GM19193 (cell line): ENCODE measurements at regions not wholly inside any gene's neighbourhood (a gene's known extent, or its start where the extent isn't known, plus 50 kb on each side); places are given as distances from the start of the nearest gene placed in this dataset.

ENCODE experiments used
- POLR2A ChIP-seq: IDR thresholded peaks from 4 replicates; pipeline ENCODE4 v1.6.1; 2011; ENCODE audit not compliant: insufficient read depth, insufficient read length; ENCODE audit errors: extremely low read depth

DNA sequence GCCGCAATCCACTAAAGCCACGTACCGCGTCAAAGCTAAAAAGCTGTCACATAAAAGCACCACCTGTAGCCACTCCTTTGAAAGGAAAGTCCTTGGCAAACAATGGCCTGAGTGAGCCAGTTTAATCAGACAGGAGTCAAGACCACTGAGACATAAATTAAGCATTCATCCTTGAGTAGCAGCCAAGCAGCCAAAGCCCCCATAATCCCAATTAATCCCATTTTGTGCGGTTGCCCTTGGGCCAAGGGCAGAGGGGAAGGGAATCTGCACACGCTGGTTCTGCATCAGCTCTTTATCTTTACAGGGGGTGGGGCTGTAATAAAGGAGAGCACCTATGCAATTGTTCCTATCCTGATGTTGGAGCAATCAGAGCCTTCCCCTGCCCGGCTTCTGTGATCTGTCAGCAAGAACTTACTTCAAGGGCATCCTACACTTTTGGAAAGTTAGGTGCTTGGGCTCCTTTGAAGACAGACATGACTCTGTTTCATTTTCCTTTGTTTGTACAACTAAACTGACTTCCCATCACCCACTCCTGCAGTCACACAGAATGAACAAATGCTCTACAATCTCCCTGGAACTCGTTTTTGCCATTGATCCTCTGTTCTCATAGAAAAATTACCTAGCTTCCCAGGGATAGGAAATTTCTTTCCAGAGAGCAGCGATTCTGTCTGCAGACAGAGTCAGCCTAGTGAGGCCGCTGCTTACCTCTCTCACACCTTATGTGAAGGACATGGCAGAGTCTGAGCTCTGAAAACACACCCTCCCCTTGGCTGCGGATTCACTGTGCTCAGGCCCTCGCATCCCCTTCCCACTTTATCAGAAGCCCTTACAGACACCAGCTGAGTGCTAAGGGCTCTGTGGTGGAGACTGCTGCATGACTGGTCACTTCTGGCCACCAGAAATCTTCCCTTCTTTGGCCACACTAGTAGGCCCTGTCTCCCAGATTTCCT is 116.2 kb upstream of the TBCA start:
- no peak for TF ChIP-seq POLR2A

DNA sequence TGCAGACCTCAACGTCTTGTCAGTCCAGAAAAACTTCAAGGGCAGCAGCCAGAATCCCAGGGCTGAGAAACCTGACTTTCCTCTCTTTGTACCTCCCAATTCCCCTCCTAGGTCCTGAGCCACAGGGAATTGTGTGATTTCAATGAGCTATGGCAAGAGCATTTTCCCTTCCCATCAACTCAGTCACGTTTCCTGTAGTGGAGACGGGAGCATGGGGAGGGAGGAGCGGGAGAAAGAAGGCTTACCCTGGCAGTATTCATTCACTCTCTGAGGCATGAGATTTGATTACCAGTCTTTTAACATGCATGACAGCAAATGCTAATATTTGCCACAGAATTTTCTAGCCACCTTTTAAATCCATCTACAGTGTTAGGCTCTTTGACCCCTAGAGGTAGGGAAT is 109.4 kb upstream of the TBCA start:
- TF ChIP-seq POLR2A = no peak

DNA sequence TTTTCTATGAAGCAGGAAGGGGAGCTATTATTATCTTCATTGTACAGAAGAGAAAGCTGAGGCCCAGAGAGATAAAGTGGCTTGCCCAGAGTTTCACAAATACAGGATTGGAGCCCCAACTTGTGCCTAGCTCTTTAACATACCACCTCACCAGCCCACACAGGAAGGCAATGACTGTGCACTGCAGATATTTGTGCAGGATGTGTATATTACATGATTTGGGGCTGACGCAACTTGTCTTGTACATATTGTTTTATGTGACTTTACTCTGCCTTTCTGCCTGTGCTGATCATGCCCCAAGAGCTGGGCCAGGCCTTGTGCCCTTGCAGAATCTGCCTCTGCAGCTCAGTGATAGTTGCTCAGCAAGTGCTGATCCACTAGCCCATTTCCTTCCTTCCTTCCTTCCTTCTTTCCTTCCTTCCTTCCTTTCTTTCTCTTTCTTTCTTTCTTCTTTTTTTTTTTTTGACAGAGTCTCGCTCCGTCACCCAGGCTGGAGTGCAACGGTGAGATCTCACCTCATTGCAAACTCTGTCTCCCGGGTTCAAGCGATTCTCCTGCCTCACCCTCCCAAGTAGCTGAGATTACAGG is 106.6 kb upstream of the TBCA start:
- no peak for TF ChIP-seq POLR2A

DNA sequence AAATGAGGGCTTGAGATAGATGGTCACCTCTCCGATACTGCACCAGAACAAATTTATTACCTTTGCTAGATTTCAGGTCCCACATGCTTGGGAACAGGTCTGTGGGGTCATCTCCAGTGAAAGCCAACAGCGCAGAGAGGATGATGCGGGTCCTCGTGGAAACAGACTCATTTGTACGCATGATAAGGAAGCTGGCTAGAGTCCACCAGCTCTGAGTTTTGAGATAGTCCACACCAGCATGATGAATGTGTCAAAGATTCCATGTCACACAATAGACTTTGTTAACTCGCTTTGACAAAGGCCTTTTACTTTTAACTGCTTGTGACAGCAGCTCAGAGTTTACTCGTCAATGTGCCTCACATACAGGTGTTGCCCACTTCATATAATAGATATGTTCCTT is 105.4 kb upstream of the TBCA start:
- no peak for TF ChIP-seq POLR2A

DNA sequence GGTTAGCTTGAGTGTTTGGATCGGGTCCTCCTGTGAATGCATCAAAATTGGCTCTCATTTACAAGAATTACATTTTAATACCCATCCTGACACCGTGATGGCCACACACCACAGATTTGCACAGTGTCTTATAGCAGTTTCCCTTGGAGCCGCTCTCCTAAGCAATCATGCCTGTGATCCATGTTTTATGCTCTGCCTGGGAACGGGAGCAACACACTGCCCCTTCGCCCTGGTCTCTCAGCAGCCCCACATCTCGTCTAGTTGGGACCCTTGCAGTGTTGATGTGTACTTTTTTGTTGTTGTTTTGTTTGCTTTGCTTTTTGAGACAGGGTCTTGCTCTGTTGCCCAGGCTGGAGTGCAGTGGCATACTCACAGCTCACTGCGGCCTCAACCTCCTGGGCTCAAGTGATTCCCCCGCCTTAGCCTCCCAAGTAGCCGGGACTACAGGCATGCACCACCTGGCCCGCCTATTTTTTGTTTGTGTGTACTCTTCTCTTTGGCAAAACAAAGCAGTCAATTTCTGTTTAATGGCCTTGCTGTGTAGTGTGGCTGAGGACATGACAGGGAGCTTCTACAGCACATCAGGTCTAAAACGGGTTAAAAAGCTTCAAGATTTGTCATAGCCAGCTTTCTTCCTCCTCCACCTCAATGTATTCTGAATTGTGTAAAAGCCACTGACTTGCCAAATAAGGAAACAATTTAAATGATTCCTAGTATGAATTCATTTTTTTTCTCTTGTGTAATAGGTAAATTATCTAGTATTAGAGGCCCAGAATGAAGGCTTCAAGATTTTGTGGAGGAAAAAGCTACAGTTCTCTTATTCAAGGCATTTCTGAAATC is 101.6 kb upstream of the TBCA start:
- TF ChIP-seq POLR2A = no peak

DNA sequence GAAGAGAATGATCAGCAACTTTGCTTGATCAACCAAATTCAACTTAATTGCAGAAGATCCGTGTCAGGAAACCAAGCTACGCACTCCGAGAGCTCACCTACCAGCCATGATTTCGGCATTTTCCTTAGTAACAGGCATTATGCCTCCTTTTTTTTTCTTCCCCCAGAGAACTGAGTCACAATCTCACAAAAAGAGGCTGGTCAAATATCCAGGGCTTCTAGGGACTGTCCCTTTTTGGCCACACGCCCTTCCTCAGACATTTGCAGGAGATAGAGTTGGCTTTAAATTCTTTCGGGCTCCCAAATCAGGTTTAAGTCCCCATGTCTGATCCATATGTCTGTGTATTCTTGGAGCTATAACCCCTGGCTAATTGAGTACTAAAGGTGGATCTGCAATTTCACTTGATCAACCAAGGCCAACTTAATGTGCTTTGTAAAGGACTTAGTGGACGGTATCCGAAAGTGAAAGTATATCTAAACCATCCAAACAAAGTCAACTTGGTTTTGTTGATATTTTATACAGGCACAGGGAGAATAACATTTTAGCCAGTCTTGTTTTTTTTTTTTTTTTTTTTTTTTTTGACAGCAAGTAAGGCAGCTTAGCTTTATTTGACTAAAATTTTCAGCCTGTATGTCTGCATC is 100.8 kb upstream of the TBCA start:
- no peak for TF ChIP-seq POLR2A

DNA sequence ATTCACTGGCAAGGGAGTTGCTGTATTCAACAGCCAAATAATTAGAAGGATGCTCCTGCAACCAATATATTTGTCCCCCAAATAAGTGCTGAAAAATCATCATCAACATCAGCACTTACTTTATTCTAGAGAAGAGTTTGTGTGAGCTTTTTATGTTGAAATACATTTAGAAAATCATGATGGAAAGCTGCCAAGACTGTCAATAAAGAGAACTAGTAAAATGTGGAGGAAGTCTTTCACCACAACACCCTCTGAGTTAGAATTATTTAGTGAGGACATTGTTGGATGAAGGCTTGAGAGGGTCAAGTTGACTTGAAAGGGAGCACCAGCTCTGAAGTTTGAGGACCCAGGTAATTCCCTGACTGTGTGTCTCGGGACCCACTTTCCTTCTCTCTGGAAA is 100.2 kb upstream of the TBCA start:
- TF ChIP-seq POLR2A = no peak

DNA sequence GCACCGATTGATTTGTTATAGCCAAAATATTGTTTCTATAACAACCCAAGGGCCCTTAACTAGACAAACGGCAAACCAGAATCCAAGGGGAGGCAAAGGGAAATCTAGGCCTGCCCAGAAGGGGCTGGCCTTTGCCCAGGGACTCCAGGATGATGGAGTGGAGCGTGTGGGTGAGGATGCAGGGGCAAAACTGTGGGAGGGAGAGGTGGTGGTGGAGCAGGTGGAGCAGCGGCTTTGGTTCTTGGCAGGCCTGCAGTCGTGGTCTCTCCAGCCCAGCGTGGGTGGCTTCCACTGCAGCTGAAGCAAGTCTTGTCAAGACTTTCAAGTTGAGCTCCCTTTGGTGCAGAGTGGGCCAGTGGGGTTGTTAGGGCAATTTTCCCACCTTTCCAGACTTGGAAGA is 98.6 kb upstream of the TBCA start:
- TF ChIP-seq POLR2A = no peak

DNA sequence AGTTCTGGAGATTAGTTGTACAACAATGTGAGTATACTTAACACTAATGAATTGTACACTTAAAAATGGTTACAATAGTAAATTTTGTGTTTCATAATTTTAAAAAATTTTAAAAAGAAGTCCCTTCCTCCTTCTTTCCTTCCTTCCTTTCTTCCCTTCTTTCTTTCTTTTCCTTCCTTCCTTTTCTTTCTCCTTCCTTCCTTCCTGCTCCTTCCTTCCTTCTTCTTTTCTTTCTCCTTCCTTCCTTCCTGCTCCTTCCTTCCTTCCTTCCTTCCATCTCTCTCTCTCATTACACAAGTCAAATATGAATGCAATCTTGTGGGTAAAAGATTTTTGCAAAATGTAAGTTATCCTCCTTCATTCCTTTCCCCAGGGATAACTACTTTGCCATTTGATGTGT is 97.1 kb upstream of the TBCA start:
- no peak for TF ChIP-seq POLR2A

DNA sequence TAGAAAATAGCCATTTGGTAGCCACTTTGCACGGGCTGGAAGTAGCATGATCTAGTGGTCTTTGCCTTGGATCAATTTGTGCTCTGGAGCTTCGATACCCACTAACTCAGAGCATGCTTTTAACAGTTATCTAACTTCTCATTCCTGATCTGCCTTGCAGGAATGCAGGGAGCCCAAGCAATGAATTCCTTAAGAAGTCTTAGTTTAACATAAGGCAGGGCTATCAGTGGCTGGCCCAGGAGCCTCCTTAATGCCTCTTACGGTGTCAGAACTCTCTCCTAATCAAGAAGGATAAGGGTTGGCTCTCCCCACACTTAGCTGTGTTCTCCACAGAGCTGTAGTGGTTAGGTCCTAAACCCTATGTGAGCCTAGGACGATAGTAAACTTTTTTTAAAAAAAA is 95.8 kb upstream of the TBCA start:
- TF ChIP-seq POLR2A = no peak

DNA sequence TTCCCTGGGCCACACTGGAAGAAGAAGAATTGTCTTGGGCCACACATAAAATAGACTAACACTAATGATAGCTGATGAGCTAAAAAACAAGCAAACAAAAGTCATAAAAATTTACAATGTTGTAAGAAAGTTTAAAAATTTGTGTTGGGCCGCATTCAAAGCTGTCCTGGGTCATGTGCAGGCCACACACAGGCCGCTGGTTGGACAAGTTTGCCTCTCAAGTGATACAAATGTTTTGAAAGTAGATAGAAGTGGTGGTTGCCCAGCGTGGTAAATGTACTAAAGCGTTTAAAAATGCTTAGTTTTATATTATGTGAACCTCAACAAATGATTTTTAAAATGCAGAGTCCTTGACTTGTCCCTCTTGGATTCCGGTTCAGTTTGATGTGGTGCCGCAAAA is 94.9 kb upstream of the TBCA start:
- TF ChIP-seq POLR2A = no peak

DNA sequence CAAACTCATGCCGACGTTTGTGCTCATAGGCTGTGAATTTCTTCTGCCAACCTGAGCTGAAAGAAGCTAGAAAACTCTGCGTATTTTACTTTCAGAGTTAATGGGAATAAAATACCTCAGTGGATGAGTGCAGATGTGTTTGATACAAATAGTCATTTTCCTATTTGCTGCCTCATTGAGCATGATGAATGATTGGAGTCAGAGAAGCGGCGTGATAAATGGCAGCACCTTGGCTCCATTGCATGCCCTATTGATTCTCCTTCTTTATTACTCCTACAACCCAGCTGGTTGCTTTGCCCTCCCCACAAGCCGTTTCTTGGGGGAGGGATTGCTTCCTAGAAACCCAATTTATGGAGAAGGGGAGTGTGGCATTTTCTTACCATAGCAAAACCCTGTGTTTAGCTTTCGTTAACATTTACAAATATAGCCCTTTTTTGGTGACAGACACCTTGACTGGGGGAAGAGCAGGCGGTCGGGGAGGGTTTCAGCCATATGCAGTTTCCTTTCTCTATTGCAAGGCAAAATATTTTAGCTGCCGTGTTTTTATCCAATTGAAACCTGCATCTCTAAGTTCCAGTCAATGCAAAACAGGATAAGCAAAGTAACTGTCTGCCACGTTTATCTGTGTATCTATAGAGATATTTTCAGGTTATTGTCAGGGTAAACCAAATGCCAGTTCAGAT is 93.1 kb upstream of the TBCA start:
- TF ChIP-seq POLR2A = no peak

DNA sequence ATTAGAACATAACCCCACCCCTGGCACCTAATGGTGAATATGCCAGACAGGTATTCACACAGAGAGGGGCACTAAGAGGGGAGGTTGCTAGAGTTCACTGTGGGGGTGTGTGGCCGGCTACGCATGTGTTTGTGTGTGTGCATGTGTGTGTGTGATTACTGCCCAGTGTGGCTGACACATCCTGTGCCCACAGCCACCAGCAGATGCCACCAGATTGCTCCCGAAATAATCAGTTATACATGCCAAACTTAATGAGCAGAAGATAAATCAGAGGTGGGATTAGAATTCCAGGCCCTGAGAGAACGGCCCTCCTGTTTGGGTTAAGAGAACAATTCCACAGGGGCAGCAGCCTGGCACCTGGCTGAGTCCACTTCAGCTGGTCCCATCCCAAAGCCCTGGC is 91.8 kb upstream of the TBCA start:
- TF ChIP-seq POLR2A = no peak

DNA sequence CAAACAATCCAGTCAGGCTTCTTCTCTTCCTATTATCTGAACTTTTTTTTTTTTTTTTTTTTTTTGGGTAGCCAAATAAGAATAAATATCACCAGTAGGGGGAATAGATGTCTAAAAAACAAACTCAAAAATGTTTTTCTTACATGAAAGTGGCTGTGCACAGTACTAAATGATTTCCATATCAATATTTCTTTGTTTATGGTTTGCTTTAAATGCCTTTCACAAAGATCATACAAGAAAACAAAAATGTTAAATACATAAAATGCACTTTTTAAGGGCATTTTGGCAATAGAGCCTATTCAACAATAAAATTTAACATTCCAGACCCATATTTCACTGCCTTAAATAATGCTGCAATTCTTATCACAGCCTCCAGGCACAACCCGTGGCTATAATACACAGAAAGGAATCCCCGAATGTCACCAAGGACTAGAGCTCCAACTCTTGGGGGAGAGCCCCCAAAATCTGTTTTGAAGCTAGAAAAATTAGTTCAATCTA is 91.1 kb upstream of the TBCA start:
- no peak for TF ChIP-seq POLR2A
